HG03060 (cell line): ENCODE measurements at regions not wholly inside any gene's neighbourhood (a gene's known extent, or its start where the extent isn't known, plus 50 kb on each side); places are given as distances from the start of the nearest gene placed in this dataset.

Source experiments
- ATAC-seq: cut with Tn5 transposase; IDR thresholded peaks from one replicate; pipeline ENCODE4 v1.9.1; 2021; ENCODE audit warnings: low read depth, moderate number of reproducible peaks; ENCODE audit not compliant: unreplicated experiment

DNA sequence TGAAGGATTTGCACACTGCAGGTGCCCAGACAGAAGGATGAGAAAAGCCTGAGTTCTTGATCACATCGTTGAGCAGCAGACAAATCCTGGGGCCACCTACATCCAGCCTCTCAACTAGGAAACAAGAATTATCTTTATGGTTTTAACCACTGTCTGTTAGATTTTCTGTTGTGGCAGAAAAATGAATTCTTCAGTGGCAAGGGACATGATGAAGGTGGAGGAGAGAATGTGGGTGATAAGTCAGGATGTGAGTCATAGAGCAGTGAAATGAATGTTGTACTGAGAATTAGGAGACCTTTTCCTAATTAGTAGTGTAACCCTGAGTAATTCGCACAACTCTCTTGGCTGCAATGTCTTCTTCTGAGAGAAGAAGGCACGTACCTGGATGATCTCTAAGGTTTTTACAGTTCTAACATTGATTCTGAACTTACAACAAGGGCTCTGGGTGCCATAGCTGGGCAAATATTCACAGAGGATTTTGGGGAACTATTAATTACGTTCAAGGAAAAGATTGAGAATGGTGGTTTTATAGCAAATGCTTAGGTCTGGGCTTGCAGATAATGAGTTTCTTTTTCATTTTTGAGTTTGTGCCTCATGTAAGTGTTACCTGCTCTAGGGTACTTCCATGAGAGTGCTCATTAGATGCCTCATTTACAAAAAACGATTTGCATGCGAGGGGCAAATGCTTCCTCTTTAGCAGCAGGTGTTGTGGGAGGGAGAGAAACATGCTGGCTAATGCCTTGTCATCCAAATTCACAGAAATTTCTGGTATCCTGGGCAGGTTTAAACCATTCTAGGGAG lies 111.0 kb upstream of the KL start:
- ATAC-seq: no peak

DNA sequence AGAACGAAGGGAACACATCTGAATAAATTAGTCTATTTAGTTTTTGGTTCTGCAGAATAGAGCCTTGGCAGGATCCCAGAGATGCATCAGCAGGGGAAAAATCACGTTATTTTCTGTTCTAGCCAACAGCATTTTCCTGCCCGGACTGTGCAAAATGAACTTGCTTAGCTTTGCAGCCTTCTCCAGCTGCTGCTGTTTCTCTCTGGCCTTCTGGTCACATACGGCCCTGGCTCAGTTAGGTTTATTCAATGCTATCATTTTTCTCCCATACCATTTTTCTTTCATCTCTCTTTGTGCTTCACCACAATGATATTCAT lies 110.4 kb upstream of the KL start:
- no peak for ATAC-seq

DNA sequence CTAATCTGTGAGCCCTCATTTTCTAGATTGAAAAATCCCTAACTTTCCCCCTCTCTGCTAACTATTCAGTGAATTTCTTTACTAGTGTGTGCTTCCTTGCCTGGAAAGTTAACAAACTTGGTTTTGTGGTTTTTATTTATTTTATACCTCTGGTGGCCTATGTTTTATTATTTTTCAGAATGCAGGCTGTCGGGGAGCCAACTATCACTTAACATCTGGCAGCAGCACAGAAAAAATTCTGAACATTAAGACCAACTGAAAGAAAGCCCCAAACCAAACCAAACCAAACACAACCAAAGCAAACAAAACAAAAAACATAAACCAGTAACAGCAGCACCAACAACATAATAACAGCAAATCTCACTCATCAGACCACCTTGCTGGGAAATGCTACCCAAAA lies 109.0 kb upstream of the KL start:
- no peak for ATAC-seq

DNA sequence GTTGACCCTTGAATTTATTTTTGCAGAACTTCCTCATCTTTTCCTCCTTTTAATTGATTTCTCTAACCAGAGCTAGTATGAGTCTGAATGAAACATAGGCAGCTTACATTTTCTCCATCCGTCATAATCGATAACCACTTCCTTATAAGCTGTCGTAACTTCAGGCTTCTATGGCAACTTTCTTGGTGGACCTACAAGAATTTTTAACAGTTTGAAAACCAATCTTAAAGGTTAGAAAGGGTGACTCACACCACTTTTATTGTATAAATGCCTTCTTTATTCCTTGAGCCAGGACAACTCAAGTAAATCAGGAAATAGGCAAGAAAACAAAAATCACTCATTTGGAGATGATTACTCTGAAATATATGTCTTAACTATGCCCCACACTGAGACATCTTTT lies 105.7 kb upstream of the KL start:
- no peak for ATAC-seq

DNA sequence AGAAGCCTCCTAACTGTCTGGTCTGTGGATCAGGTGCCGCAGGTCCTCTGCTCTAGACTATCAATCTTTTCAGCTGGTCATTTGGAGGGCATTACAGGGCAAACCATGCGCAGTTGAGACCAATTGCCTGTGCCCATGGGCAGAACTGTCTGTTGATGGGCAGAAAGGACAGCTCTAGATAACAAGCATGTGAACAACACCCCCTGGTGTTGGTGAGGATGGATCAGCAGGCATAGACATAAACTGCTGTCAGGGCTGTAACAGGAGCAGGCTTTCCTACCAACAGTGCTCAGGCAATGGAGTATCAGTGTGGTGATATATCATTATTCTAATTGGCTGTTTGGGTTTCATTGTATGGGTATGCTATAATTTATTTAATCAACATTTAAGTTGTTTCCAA lies 104.7 kb upstream of the KL start:
- peak; percentile 55 for ATAC-seq

DNA sequence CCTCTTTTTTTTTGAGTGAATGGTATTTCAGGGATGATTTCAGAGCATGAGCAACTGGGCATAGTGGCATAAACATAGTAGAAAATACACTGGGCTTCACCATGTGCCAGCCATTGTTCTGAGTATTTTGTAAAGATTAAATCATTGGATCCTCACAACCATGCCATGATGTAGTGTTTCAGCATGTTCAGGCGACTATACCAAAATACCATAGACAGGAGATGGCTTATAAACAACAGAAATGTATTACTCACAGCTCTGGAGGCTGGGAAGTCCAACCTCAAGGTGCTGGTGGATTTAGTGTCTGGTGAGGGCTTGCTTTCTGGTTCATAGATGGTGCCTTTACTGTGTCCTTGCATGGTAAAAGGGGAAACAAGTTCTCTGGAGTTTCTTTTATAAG lies 101.5 kb upstream of the KL start:
- ATAC-seq: no peak

DNA sequence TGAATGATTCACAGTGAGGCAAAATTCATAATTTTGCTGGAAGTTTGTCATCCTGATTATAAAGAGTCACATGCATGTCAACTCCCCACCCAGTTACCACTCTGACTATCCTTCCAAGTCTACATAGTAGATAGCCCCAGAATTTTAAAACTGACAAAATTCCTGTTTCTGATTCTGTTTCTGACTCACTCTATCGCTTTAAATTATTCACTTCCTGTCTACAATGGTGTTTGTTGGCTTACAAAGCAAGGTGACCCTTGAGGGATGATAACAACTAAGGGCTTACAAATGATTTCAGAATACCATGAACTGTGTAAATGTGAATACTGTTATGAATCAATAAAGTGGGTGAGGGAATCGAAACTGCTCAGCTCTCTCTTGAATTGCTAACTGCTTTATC lies 98.7 kb upstream of the KL start:
- no peak for ATAC-seq

DNA sequence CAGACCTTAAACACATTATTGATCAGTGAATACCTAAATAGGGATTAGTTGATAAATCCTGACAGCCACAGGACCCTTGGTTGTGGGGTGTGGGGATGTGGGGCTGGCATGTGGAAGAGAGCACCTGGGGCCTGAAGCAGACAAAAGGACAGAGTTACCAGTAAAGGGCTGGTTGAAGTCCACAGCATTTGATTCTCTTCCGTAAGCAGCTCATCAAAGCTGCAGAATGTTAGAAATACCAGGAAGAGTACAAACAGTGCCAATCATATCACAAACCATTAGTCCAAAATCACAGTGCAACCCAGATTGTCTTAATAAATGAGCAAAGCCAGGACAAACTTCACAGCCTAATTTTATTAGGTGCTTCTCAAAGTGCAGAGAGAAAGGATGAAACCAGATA lies 92.5 kb upstream of the KL start:
- ATAC-seq: no peak

DNA sequence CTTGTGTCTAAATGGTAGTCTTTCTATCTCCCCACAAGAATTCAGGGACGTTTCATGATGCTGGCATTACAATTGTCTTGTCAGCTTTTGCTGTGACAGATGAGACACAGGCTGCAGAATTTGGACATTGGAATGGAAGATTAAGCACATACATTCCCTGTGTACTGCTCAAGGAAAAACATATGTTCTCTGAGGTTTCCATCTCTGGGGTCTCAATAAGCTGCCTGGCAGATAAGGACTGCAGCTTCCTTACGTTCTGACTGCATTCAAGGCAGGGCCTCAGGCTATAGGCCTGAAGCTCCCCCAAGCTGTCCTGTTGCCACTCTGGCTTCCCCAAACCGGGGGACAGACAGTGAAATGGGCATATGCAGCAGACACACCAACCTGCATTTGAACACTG lies 91.3 kb upstream of the KL start:
- ATAC-seq: no peak

DNA sequence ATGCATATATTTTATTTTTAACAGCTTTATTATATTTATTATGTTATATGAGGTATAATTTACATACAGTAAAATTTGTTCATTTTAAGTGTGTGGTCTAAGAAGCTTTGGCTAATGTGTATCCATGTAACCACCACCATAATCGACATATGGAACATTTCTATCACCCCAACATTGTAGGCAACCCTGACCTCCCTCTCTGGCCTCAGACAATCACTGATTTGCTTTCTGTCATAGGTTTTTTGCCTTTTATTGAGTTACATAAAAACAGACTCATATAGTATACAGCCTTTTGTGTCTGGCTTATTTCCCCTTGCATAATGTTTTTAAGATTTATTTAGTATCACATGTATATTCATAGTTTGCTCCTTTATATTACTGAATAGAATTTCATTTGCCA lies 90.7 kb upstream of the KL start:
- ATAC-seq: no peak

DNA sequence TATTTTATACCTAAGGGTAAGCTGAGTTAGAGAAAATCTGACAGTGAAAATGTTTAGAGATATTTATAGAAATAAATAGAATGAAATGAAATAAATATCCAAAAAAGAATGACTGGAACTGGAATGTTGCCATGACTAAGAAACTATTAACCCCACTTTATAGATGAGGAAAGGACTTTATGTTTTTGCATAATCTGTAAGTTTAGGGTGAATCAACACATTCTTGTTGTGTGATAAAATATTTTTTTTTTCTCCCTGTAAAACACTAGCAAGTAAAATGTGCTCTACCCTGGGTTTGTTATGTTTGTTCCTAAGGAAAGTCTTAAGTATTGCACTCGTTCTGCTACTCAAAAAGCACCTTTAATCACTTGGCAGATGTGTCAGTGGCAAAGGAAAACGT lies 83.8 kb upstream of the KL start:
- no peak for ATAC-seq

DNA sequence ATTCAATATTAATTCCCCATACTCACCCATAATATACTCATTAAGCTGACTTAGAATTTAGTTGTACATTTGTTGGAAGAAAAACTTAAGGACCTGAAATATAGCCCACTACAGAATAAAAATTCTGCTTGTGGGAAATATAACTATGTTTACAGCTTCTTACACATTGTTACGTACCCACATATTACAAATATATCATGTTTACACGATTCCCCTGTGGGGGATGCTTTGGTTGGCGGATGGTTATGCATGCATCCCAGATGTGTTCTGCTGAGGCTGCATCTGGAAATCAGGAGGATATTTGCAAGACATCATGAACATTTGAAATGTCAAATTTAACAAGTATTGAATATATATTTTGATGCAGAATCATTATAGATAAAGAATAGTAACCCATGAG lies 79.5 kb upstream of the KL start:
- no peak for ATAC-seq

DNA sequence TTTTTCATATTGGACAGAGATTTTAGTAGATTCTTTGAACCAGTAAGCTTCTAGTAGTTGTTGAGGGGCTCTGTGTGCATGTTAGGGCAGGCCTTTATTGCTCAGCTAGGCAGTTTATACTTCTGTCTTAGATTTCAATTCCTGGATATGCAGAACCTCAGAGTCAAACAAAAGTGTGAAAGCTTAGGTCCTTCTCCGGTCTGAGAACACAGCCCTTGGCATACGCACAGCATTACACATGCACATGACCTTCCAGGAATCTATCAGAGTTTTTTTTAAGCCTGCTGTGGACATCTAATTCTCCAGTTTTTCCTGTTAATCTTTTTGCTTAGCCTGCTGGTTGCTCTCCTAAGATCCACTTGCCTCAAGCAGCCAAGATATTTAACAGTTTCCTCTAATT lies 77.9 kb upstream of the KL start:
- no peak for ATAC-seq

DNA sequence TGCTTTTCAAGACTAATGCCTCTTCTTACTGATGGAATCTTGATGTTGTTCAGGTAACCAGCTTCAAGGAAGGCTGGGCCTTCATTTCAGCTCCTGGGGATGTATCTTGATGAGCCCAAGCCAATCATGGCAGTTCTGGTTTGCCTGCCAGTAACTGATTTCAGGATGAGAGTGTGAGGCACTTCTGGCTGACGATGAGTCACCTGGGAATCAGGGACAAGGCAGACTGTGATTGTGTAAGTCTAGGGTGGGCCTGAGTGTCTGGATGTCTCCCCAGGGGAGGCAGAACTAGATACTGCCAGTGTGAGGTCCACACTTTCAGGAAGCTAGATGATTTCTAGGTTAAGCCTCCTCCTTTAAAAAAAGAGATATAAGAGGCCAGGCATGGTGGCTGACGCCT lies 77.3 kb upstream of the KL start:
- no peak for ATAC-seq

DNA sequence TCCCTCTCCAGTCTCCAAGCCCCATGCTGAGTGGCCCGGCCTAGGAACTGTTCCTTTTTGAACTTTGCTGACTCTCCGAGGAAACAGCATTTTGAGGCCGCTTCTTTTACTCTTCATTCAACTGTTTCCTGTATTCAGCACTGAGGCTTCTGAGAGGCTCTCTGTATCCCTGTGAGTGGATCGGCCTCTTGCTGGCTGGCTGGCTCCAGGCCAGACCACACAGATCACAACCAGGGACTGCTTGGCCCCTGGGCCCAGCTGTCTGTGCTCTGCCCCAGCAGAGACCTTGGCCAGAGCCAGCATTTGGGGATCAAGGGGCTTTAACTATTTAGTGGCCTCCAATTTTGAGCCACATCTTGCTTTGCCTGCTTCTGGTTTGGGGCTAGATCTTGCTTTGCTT lies 75.6 kb upstream of the KL start:
- no peak for ATAC-seq

DNA sequence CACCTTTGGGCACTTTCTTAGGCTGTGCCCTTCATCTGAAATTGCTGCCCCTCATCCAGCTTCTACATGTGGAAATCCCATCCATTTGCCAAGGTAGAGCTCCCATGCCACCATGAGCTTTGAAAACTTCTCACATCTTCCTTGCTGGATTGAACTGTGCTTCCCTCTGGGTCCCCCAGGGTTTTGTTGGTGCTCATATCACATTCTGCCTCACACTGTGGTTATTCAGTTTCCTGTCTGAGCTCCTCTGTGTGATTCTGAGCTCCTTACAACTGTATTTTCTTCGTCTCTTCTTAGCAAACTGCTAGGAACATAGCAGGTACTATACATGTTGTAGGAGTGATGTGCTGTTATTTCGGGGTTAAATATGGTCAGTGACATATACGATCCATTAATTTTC lies 74.9 kb upstream of the KL start:
- ATAC-seq: no peak

DNA sequence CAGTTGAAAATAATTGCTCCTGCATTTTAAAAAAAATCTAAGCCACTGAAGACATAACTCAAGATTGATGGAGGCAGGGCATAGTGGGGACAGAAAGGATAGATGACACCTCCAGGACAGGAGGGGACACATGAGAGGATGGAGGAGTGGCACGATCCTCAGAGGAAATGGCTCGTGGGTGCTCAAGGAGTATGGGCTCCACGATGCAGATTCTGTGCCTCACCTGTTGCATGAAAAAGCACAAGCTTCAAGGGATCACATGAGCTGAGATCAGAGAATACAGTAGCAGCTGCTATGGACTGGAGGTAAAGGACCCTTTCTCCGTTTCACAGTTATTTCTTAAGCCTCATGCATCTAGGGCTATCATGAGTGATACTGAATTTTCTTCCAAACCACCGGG lies 69.7 kb upstream of the KL start:
- ATAC-seq: no peak

DNA sequence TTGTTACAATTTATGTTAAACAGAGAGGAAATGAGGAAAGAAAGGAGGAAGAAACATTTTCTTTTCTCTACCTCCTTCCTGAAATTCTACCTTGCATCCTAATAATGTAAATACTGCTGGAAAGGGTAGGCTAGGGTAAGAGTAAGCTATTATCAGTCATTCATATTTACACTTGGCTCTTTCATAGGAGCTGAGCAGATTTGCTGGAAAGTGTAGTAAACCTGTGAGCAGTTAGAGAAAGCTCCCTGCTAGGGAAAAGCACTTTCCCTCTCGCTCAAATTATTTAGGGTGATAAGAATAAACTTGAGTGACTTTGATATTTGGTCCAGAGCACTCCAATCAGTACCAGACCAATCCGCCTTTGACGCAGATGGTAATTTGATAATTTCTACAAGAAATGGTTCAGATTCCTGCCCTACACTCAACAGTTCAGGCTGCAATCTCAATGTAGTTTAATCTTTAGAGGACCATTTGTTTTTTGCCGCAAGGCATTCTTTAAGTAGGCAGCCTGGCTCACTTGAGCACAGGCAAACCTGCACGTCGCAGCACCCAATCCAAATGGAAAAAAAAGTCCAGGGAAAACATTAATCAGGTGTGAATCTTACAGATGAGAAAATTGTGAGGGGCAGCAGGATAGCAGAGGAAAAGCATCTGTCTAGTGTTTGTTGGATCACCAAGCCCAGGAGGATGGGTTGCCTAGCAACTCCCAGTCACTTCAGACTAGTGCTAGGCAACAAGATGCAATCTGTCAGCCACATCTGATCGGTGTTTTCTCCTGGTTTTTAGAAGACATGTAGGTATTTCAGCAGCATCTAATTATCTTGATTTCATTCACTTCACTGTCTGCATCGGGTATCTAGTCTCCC lies 68.6 kb upstream of the KL start:
- no peak for ATAC-seq

DNA sequence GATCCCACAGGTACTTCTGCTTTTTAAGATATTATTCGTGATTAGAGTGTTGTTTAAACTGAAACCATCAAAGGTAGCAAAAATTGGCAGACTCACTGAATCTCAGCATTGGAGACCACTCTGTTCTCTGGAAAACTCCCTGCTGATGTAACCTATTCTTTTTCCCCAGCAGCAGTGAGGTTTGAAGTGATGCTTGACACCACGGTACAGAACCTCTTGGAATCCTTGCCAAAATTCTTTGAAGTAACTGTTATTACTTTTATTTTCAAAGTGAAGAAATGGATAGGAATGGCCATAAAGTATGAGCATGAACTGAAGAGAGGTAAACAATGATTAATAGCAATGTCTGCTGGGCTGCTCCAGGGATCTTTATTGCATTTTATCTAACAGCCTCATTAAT lies 66.4 kb upstream of the KL start:
- ATAC-seq: no peak

DNA sequence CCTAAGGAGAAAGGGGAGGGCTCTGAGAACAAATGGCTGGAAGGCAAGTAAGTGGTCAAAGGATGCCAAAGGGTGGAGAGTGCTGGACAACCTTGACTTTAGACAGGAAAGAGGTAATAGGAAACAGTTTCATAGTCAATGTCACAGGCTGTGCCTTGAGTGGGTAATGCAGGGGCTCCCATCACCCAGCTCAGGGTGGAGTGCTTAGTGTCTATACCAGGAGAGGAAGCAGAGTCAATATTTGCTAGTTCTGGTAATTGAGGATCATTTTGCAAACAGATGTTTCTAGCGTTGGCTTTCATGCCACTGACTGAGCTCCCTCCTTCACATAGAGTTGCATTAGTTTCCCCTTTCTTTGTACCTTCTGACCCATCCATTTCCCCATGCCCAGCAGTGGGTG lies 64.6 kb upstream of the KL start:
- ATAC-seq: no peak

DNA sequence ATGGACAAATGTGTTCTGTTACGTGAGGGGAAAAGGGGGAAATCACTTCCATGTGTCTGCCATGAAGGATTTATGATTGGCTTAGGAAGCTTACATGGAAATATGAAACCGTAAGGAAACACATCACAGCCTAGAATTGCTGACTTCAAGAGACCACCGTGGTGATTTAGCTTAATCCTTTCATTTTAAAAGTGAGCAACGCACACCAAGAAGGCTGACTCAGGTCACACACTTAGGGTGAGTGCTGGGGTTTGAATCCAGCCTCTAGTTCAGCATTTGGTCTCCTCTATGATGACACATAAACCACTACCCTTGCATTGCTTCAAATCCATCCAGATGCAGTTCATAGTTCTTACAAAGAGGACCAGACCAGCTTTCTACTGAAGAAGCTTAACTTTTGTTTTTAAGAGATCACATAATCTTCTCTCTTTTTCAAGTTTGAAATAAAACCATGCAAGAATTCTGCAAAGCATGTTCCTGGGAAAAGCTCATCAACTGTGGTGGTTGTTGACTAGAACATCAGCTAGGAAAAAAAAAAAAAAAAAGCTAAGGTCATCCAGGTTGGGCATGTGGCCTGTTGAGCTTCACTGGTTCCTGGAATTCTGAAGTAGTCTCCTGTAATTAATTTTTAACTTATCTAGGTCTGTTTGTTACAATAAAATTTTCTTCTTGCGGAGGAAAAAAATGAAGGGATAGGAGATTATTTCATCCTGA lies 60.2 kb upstream of the KL start:
- ATAC-seq: no peak

DNA sequence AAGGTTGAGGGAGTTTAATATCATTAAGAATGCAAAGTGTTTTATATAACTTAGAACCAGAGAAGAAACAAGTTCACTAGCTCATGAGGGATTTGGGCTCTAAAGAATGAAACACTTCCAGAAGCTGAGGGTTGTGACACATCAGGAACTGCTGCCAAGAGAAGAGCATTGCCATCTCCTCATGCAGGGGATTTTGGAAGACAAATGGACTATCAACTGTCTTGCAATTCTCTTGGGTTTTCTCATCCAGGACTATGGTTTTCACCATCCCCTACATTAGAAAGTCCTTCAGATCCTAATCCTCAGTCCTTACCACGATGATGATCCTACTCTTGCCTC lies 59.7 kb upstream of the KL start:
- no peak for ATAC-seq
